GM18951 (cell line): ENCODE measurements at regions not wholly inside any gene's neighbourhood (a gene's known extent, or its start where the extent isn't known, plus 50 kb on each side); places are given as distances from the start of the nearest gene placed in this dataset.
"Not testable (repeated sequence)": the region's sequence is repeated elsewhere in the genome, so short reads cannot be mapped to it uniquely, and the experiment has no call there.

Source experiments
- POLR2A ChIP-seq: IDR thresholded peaks from 4 replicates; pipeline ENCODE4 v1.6.1; 2011; ENCODE audit warnings: mild to moderate bottlenecking; ENCODE audit not compliant: insufficient read length, insufficient read depth; ENCODE audit errors: extremely low read depth
- in situ Hi-C: fragments of 300-500 bp; cut with MboI; formaldehyde crosslinking; loops from one replicate; pipeline ENCODE4 v1.12.0; 2022; ENCODE audit warnings: low sequenced_read_pairs, mixed read lengths, inconsistent platforms; ENCODE audit not compliant: unreplicated experiment

- TF ChIP-seq POLR2A: no peak
- in situ Hi-C loops: no loop called here
Observed at GRCh38 chr1:199089393-199090122, 450.7 kb downstream of the PTPRC start.

GRCh38 chr1:199095628-199096027, 456.8 kb downstream of the PTPRC start:
- in situ Hi-C loops: not testable (repeated sequence)

DNA sequence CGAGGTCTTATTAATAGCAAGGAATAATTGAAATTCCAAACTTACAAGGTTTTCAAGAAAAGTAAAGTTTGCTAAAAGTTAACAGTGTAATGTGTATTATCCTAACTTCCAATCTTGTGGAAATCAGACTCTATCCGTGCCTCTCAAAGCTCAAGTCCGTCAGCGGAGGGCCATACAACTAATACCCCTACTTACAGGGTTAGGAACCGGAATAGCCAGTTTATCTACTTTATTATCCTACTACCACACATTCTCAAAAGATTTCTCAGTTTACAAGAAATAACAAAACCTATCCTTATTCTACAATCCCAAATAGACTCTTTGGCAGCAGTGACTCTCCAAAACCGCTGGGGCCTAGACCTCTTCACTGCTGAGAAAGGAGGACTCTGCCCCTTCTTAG, 457.8 kb downstream of the PTPRC start:
- in situ Hi-C loops: no loop called here
- TF ChIP-seq POLR2A: no peak

DNA sequence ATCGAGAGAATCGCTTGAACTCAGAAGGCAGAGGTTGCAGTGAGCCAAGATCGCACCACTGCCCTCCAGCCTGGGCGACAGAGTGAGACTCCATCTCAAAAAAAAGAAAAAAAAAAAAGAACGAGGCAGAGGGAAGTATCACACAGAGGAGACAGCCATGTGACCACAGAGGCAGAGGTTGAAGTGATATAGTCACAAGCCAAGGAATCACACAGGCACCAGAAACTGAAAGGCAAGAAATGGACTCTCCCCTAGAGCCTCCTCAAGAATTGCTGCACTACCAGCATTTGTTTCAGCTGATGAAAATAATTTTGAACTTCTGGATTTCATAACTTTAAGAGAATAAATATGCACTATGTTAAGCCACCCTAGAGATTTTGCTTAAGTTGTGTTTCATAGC, 459.6 kb downstream of the PTPRC start:
- no peak for TF ChIP-seq POLR2A
- in situ Hi-C loops: no loop called here

DNA sequence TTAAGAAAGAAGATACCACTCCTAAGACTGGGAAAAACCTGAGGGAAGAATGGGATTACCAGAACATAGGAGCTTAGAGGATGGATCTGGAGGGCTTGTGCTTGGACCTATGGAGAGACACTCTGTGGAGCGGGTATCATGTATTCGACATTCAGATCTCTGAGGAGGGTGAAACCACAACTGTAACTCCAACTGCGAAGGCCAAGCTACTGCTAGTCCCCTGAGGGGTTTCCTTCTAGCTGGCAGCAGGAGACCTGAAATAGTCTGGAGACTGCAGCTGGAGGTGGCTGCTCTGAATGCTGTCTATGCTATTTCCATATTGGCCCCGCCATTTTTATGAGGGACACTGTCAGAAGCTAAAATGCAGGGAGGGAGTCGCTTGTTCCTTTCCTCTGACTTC, 462.3 kb downstream of the PTPRC start:
- in situ Hi-C loops: no loop called here

DNA sequence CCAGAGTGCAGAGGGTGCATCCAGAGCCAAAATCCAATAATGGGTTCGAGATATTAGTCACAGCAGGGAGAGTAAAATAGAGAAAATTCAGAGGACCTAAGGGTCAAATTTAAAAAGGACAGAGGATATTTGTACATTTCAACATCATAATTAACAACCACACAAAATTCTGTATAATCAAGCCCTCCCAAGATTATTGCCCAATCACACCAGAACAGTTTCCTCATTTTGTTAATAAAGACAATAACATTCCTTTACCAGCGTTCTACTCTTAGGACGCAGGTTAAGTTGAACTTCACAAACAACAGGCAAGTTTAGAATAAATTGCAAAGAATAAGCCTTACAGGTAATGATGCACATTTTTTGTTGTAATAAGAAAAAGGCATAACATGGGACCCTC, 462.8 kb downstream of the PTPRC start:
- in situ Hi-C loops: no loop called here
- TF ChIP-seq POLR2A: no peak

More for the DNA sequence above, 462.3 kb downstream of the PTPRC start:
- TF ChIP-seq POLR2A: no peak

- in situ Hi-C loops: no loop called here
- TF ChIP-seq POLR2A: no peak
Observed at GRCh38 chr1:199102239-199102638, 463.4 kb downstream of the PTPRC start.

GRCh38 chr1:199109160-199109559, 470.3 kb downstream of the PTPRC start:
- TF ChIP-seq POLR2A: no peak
- in situ Hi-C loops: no loop called here

DNA sequence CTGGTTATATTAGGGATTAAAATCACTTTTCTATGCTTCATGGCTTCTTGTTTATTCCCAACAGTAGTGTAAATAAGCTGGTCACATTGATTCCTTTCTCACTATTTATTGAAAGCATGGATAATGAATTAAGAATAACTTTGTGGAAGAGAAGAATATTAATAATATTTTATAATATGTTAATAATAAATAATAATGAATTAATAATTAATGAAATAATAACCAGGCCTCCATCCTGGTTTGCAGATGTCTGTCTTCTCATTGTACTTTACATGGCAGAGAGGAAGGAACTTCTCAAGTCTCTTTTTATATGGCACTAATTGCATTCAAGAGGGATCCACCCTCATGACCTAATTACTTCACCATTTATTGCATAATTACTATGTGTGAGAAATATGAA, 473.5 kb downstream of the PTPRC start:
- no peak for TF ChIP-seq POLR2A
- in situ Hi-C loops: no loop called here

- in situ Hi-C loops: no loop called here
- TF ChIP-seq POLR2A: no peak
Observed at GRCh38 chr1:199113265-199113869, 474.5 kb downstream of the PTPRC start.

DNA sequence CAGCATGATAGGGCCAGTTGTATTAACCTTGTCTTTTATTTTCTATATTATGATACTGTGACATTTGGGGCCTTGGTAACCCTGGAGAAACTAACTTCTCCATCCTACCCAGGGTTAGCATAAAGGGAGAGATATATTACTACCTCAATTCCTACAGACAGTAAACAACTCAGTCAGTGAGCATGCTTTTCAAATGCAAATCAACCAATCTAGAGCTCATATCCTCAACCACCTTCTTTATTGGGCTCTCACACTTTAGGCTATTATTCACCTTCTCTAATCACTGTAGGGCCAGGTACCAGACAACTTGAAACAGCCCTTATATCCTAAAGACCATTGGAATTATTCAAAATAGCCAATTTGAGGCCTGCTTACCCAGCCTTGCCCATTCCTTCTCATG, 477.6 kb downstream of the PTPRC start:
- TF ChIP-seq POLR2A: no peak
- in situ Hi-C loops: no loop called here

- no peak for TF ChIP-seq POLR2A
- in situ Hi-C loops: no loop called here
Observed at GRCh38 chr1:199121047-199121446, 482.2 kb downstream of the PTPRC start.

GRCh38 chr1:199122085-199122484, 483.2 kb downstream of the PTPRC start:
- in situ Hi-C loops: no loop called here
- TF ChIP-seq POLR2A: no peak

DNA sequence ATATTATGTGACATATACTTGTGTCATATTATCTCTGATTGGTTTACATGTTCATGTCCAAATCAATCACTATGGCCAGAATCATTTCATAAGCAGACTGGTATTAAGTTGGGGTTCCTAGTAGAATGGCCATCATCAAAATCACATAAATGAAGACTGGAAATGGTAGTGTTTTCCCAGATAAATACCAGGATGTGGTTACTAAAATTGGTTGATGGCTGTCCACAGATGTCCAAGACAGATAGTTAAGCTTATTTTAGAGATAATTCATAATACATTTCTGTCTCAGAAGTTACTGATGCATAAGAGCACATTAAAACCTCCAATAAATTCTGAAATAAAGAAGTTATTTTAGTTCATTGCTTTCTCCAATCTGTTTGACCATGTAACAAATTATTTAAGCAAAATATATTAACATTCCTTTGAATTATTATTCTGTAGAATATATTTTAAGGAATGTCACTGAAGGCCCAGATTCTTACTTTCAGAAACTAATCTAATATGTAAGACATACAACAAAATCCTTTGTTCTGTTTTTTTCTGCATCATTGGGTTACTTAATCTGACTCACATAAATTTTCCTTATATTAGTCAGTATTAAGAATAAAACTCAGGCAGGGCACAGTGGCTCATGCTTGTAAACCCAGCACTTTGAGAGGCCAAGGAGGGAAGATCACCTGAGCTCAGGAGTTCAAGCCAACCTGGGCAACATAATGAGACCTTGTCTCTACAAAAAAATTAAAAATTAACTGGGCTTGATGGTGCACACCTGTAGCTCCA, 483.9 kb downstream of the PTPRC start:
- no peak for TF ChIP-seq POLR2A
- in situ Hi-C loops: no loop called here

DNA sequence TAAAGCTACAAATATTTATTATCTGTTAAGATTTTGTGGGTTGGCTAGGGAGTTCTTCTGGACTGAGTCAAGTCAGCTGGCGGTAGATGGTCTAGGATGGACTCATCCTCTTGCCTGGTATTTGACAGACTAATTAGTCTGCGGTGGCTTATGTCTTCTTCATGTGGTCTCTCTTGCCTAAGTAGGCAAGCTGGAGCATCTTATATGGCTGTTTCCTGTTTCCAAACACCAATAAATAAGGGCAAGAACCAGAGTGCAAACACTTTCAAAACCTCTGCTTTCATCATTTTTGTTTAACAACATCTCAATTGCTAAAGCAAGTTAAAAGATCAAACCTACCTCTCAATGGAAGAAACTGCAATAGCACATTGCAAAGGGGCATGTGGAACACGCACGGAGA, 484.8 kb downstream of the PTPRC start:
- in situ Hi-C loops: no loop called here
- TF ChIP-seq POLR2A: no peak
